HEK293T (cell line): ENCODE measurements at regions not wholly inside any gene's neighbourhood (a gene's known extent, or its start where the extent isn't known, plus 50 kb on each side); places are given as distances from the start of the nearest gene placed in this dataset.

Source experiments
- CTBP1 ChIP-seq: fragments of 450-650 bp; IDR thresholded peaks from 2 replicates; pipeline ENCODE4 v1.6.1; 2016; ENCODE audit warnings: borderline replicate concordance
- SUZ12 ChIP-seq: fragments of 450-650 bp; IDR thresholded peaks from 2 replicates; pipeline ENCODE4 v1.6.1; 2016; ENCODE audit warnings: mild to moderate bottlenecking
- ZNF384 ChIP-seq: fragments of 450-650 bp; IDR thresholded peaks from 2 replicates; pipeline ENCODE4 v1.6.1; 2016
- TF ChIP-seq, protein P1 (sequence below): fragments of 450-650 bp; IDR thresholded peaks from 2 replicates; pipeline ENCODE4 v1.6.1; 2016

DNA sequence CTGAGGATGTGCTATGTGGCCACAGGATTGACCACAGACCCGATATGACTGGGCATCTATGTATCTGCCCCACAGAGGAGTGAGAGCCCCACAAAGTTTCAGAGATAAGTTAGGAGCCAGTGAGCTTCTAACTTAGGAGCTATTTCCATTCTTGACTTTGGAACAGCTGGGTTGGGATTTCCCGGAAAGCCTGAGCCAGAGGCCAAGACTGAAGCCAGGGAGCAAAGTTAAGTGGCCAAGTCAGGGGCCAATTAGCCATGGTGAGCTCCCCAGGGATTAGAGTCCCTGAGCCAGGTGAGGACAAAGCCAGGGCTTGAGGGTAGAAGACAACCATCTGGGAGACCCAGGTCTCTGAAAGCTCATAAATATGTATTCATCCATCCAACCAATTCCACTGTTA is 143.6 kb downstream of the MAFB start:
- no peak for TF ChIP-seq ZNF384
- TF ChIP-seq, protein P1, sequence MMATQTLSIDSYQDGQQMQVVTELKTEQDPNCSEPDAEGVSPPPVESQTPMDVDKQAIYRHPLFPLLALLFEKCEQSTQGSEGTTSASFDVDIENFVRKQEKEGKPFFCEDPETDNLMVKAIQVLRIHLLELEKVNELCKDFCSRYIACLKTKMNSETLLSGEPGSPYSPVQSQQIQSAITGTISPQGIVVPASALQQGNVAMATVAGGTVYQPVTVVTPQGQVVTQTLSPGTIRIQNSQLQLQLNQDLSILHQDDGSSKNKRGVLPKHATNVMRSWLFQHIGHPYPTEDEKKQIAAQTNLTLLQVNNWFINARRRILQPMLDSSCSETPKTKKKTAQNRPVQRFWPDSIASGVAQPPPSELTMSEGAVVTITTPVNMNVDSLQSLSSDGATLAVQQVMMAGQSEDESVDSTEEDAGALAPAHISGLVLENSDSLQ: no peak
- no peak for TF ChIP-seq CTBP1
- no peak for TF ChIP-seq SUZ12
